GM12878 (cell line): ENCODE measurements at regions not wholly inside any gene's neighbourhood (a gene's known extent, or its start where the extent isn't known, plus 50 kb on each side); places are given as distances from the start of the nearest gene placed in this dataset.

ENCODE experiments used
- ATAC-seq: fragments of 200-7000 bp; cut with Tn5 transposase; 3 replicates; pipeline ENCODE4 v1.9.1; 2020; ENCODE audit warnings: mild to moderate bottlenecking, moderate library complexity
- BruUV-seq: library from RNA; stranded (reverse); fragments of 400-500 nt; replicated peaks from 2 replicates; lab custom pipeline; 2021; lab: Mats Ljungman, UMichigan
- CTCF ChIA-PET: fragments of 300-600 bp; sonication (Branson Sonifier 250); formaldehyde crosslinking; extraction: SDS; loops from one replicate; lab custom pipeline; 2021; ENCODE audit warnings: inconsistent platforms; lab: Yijun Ruan, JAX
- POLR2A ChIA-PET: fragments of 350-600 bp; formaldehyde crosslinking; extraction: SDS; loops from one replicate; lab custom pipeline; 2021; ENCODE audit warnings: inconsistent platforms; lab: Charles Lee
- RAD21 ChIA-PET: fragments of 300-600 bp; sonication (Branson Sonifier 250); formaldehyde crosslinking; loops from one replicate; lab custom pipeline; 2023; ENCODE audit warnings: antibody characterized with exemption; ENCODE audit not compliant: unreplicated experiment; lab: Charles Lee
- SMC1A ChIA-PET: fragments of 300-600 bp; sonication (Branson Sonifier 250); formaldehyde crosslinking; loops from one replicate; lab custom pipeline; 2023; ENCODE audit not compliant: unreplicated experiment, uncharacterized antibody; lab: Charles Lee
- DNase-seq: peaks from one replicate; pipeline ENCODE4 v3.0.0-alpha.2; 2011; ENCODE audit warnings: low read depth, low spot score
- FAIRE-seq: peaks from 3 replicates; lab custom pipeline; 2011; peaks lifted over from hg19 to GRCh38; lab: Jason Lieb, UNC
- H2AFZ ChIP-seq: 2 replicates; pipeline ENCODE4 v1.6.0; 2011; ENCODE audit warnings: low read depth, low read length, control low read depth; ENCODE audit not compliant: control insufficient read depth
- H3K27ac ChIP-seq: 2 replicates; pipeline ENCODE4 v1.5.1; 2011; ENCODE audit warnings: control low read depth; ENCODE audit not compliant: control insufficient read depth, insufficient read depth
- H3K27me3 ChIP-seq, 2 experiments: replicated peaks in 1 of 2; 2 replicates each; pipeline versions ENCODE4 v1.6.0 to v1.6.1; 2011; ENCODE audit warnings: low read length in 1 of 2; ENCODE audit not compliant: control insufficient read depth in 2 of 2, insufficient read depth in 2 of 2
- H3K36me3 ChIP-seq, 2 experiments: 2 replicates each; pipeline ENCODE4 v1.5.1; 2011; ENCODE audit warnings: low read length in 1 of 2; ENCODE audit not compliant: control insufficient read depth in 2 of 2, insufficient read depth in 2 of 2
- H3K4me1 ChIP-seq: 2 replicates; pipeline ENCODE4 v1.6.1; 2011; ENCODE audit warnings: mild to moderate bottlenecking, low read length, moderate library complexity, mixed read lengths; ENCODE audit not compliant: control insufficient read depth, insufficient read depth
- H3K4me2 ChIP-seq: 2 replicates; pipeline ENCODE4 v1.6.0; 2011; ENCODE audit warnings: control low read depth; ENCODE audit not compliant: control insufficient read depth, insufficient read depth
- H3K4me3 ChIP-seq: fragments of 200-600 bp; sonication (generic); 2 replicates; pipeline ENCODE4 v1.5.1; 2016
- H3K79me2 ChIP-seq: 2 replicates; pipeline ENCODE4 v1.6.0; 2011; ENCODE audit warnings: low read length; ENCODE audit not compliant: control insufficient read depth, insufficient read depth
- H3K9ac ChIP-seq: 2 replicates; pipeline ENCODE4 v1.8.0; 2011; ENCODE audit warnings: low read length, control low read depth, mixed read lengths; ENCODE audit not compliant: control insufficient read depth, insufficient read depth
- H3K9me3 ChIP-seq: replicated peaks from 3 replicates; pipeline ENCODE4 v1.5.1; 2011; ENCODE audit warnings: mild to moderate bottlenecking, low read length; ENCODE audit not compliant: control insufficient read depth, insufficient read depth
- H4K20me1 ChIP-seq: 2 replicates; pipeline ENCODE4 v1.6.0; 2011; ENCODE audit not compliant: control insufficient read depth, insufficient read depth
- BACH1 ChIP-seq: fragments of 450-650 bp; IDR thresholded peaks from 2 replicates; pipeline ENCODE4 v1.6.1; 2017; ENCODE audit warnings: mild to moderate bottlenecking, borderline replicate concordance
- BCL11A ChIP-seq: IDR thresholded peaks from 2 replicates; pipeline ENCODE4 v1.6.1; 2011; ENCODE audit warnings: low read depth, low read length
- CBFB ChIP-seq: IDR thresholded peaks from 2 replicates; pipeline ENCODE4 v1.6.1; 2016; ENCODE audit warnings: antibody characterized with exemption, low read depth
- CBX3 ChIP-seq: fragments of 200-600 bp; sonication (generic); IDR thresholded peaks from 2 replicates; pipeline ENCODE4 v1.6.1; 2016; ENCODE audit warnings: low read depth, borderline replicate concordance
- CHD2 ChIP-seq: IDR thresholded peaks from 2 replicates; pipeline ENCODE4 v1.6.1; 2011; ENCODE audit warnings: low read depth, low read length, improper control_type of control experiment, borderline replicate concordance
- HDAC2 ChIP-seq: fragments of 200-600 bp; sonication (generic); IDR thresholded peaks from 2 replicates; pipeline ENCODE4 v1.6.1; 2017
- MEF2B ChIP-seq: fragments of 450-650 bp; IDR thresholded peaks from 2 replicates; pipeline ENCODE4 v1.6.1; 2018; ENCODE audit warnings: mild to moderate bottlenecking, moderate library complexity; ENCODE audit not compliant: partially characterized antibody, poor library complexity, severe bottlenecking
- POLR2A ChIP-seq: IDR thresholded peaks from 2 replicates; pipeline ENCODE4 v1.6.1; 2011; ENCODE audit warnings: low read depth, mild to moderate bottlenecking, low read length
- SMAD5 ChIP-seq: IDR thresholded peaks from 2 replicates; pipeline ENCODE4 v1.6.1; 2016; ENCODE audit warnings: antibody characterized with exemption, low read depth
- ZNF687 ChIP-seq: fragments of 450-650 bp; IDR thresholded peaks from 2 replicates; pipeline ENCODE4 v1.6.1; 2017; ENCODE audit warnings: mild to moderate bottlenecking, moderate library complexity
- whole genome bisulfite sequencing: methylation state at CpG from one replicate; pipeline ENCODE4 v1.1.6; 2016; ENCODE audit warnings: low lambda C conversion rate; ENCODE audit not compliant: insufficient replicate concordance, insufficient coverage; ENCODE audit errors: missing lambda C conversion rate; 5-methylcytosine and 5-hydroxymethylcytosine counted together
- in situ Hi-C: fragments of 300-500 bp; cut with MboI; formaldehyde crosslinking; loops from 9 replicates; pipeline ENCODE4 v1.14.3; 2018; ENCODE audit warnings: mixed read lengths
- intact Hi-C: fragments of 100-400 bp; cut with micrococcal nuclease; formaldehyde crosslinking; loops from one replicate; pipeline ENCODE4 v1.14.2; 2022; ENCODE audit not compliant: unreplicated experiment

- TF ChIP-seq CBFB: no peak
- no peak for TF ChIP-seq POLR2A
- TF ChIP-seq CBX3: no peak
These were observed 274.9 kb upstream of the DNAJC19 start (continued) for GRCh38 chr3:181264486-181264885.

GRCh38 chr3:181253796-181254195 is 264.3 kb upstream of the DNAJC19 start:
- Histone ChIP-seq H3K4me1 (no peaks in the 10 kb centered on the region), H3K4me3 (no peak overlapping the region), H3K27me3 (no peaks in the 10 kb centered on the region), H2AFZ (no peak overlapping the region), H3K4me2 (no peak overlapping the region), H3K9ac (no peak overlapping the region), H3K79me2 (no peaks in the 10 kb centered on the region), H4K20me1 (no peaks in the 10 kb centered on the region), H3K27ac (no peak overlapping the region), H3K9me3 (no peaks in the 10 kb centered on the region), H3K36me3 (no peaks in the 10 kb centered on the region)
- no peak for DNase-seq
- ChIA-PET RAD21 (interaction anchor here (0.6 kb wide), 1 partner anchor 583 kb away, joined by 3 read pairs; no protein-coding TSS in a partner anchor), POLR2A (no interaction called here), SMC1A (no interaction called here), CTCF (no interaction called here)
- no TSS peak for BruUV-seq
- intact Hi-C loops: no loop called here
- no peak for FAIRE-seq
- TF ChIP-seq HDAC2 (no peak), CHD2 (no peak), BACH1 (no peak), MEF2B (no peak), ZNF687 (no peak), POLR2A (no peak), BCL11A (no peak), SMAD5 (no peak)
- in situ Hi-C loops: no loop called here
- ATAC-seq: no peak
- 29% methylated on average over 3 of the region's 3 CpGs for WGBS
